HL-60 (cell line): ENCODE measurements at regions not wholly inside any gene's neighbourhood (a gene's known extent, or its start where the extent isn't known, plus 50 kb on each side); places are given as distances from the start of the nearest gene placed in this dataset.

Experiments used
- POLR2AphosphoS5 ChIP-seq: IDR thresholded peaks from 2 replicates; pipeline ENCODE4 v1.6.1; 2012; ENCODE audit warnings: low read depth
- REST ChIP-seq: IDR thresholded peaks from 2 replicates; pipeline ENCODE4 v1.6.1; 2012; ENCODE audit warnings: low read depth; ENCODE audit not compliant: insufficient replicate concordance
- TF ChIP-seq, protein P1 (sequence below): IDR thresholded peaks from one replicate; pipeline ENCODE4 v1.5.1; 2011; ENCODE audit warnings: low read length, control low read depth, inconsistent platforms; ENCODE audit not compliant: insufficient read depth

- TF ChIP-seq, protein P1, sequence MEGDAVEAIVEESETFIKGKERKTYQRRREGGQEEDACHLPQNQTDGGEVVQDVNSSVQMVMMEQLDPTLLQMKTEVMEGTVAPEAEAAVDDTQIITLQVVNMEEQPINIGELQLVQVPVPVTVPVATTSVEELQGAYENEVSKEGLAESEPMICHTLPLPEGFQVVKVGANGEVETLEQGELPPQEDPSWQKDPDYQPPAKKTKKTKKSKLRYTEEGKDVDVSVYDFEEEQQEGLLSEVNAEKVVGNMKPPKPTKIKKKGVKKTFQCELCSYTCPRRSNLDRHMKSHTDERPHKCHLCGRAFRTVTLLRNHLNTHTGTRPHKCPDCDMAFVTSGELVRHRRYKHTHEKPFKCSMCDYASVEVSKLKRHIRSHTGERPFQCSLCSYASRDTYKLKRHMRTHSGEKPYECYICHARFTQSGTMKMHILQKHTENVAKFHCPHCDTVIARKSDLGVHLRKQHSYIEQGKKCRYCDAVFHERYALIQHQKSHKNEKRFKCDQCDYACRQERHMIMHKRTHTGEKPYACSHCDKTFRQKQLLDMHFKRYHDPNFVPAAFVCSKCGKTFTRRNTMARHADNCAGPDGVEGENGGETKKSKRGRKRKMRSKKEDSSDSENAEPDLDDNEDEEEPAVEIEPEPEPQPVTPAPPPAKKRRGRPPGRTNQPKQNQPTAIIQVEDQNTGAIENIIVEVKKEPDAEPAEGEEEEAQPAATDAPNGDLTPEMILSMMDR, result no peak
- no peak for TF ChIP-seq POLR2AphosphoS5
- TF ChIP-seq REST, result no peak
These were observed 142.6 kb upstream of the ITGA4 start for GRCh38 chr2:181314551-181314950.
